Endothelial cell (in vitro differentiated cells): ENCODE measurements at regions not wholly inside any gene's neighbourhood (a gene's known extent, or its start where the extent isn't known, plus 50 kb on each side); places are given as distances from the start of the nearest gene placed in this dataset.

Experiments used
- DNase-seq: peaks from one replicate; pipeline ENCODE4 v3.0.0; 2021; ENCODE audit warnings: low spot score
- H3K27ac Mint-ChIP-seq: one replicate; pipeline ENCODE4 v1.8.0; 2021; ENCODE audit warnings: mixed read lengths, inconsistent platforms; ENCODE audit not compliant: unreplicated experiment
- H3K27me3 Mint-ChIP-seq: one replicate; pipeline ENCODE4 v1.8.0; 2021; ENCODE audit warnings: mild to moderate bottlenecking, moderate library complexity, mixed read lengths, inconsistent platforms; ENCODE audit not compliant: unreplicated experiment
- H3K36me3 Mint-ChIP-seq: one replicate; pipeline ENCODE4 v1.8.0; 2021; ENCODE audit warnings: mild to moderate bottlenecking, low read depth, mixed read lengths, inconsistent platforms; ENCODE audit not compliant: unreplicated experiment
- H3K4me1 Mint-ChIP-seq: one replicate; pipeline ENCODE4 v1.8.0; 2021; ENCODE audit warnings: mild to moderate bottlenecking, mixed read lengths, inconsistent platforms; ENCODE audit not compliant: unreplicated experiment
- H3K4me3 Mint-ChIP-seq: one replicate; pipeline ENCODE4 v1.8.0; 2021; ENCODE audit warnings: mild to moderate bottlenecking, mixed read lengths, inconsistent platforms; ENCODE audit not compliant: unreplicated experiment
- H3K9me3 Mint-ChIP-seq: one replicate; pipeline ENCODE4 v1.8.0; 2021; ENCODE audit warnings: mixed read lengths, inconsistent platforms; ENCODE audit not compliant: unreplicated experiment
- TF ChIP-seq, protein P1 (sequence below): fragments of 200-600 bp; sonication (generic); IDR thresholded peaks from one replicate; pipeline ENCODE4 v1.5.0; 2021; ENCODE audit warnings: antibody characterized with exemption; ENCODE audit not compliant: unreplicated experiment

DNA sequence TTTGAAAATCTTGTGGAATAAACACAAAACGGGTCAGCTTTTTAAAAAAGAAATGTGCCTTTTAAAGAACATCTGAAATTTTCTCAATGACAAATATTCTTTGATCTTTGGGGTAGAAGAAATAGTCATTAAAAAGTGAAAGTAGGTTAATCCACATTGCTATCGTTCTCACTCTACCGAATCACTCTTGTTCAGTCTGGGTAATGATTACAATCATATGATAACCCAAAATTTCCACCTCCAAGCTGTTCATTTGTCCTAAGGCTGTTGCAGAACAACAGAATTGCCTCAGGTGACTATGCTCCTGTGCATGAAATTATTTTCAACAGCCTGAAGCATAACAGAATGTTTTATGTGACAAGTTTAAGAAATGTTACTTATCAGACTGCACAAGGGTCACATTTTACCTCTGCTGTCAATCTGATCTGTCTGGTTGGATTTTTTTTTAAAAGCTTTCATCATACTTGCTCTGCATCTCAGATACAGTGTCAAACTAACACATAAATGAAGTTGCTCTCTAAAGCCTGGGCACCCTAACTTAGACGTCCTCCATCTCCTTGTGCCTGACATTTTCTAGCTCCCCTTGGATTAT lies 227.3 kb downstream of the LURAP1L start:
- Mint-ChIP-seq H3K27me3 (peaks cover 1% of the 10 kb centered on the region), H3K27ac (no peak overlapping the region), H3K36me3 (no peaks in the 10 kb centered on the region), H3K4me3 (no peak overlapping the region), H3K4me1 (no peaks in the 10 kb centered on the region), H3K9me3 (no peaks in the 10 kb centered on the region)
- TF ChIP-seq, protein P1, sequence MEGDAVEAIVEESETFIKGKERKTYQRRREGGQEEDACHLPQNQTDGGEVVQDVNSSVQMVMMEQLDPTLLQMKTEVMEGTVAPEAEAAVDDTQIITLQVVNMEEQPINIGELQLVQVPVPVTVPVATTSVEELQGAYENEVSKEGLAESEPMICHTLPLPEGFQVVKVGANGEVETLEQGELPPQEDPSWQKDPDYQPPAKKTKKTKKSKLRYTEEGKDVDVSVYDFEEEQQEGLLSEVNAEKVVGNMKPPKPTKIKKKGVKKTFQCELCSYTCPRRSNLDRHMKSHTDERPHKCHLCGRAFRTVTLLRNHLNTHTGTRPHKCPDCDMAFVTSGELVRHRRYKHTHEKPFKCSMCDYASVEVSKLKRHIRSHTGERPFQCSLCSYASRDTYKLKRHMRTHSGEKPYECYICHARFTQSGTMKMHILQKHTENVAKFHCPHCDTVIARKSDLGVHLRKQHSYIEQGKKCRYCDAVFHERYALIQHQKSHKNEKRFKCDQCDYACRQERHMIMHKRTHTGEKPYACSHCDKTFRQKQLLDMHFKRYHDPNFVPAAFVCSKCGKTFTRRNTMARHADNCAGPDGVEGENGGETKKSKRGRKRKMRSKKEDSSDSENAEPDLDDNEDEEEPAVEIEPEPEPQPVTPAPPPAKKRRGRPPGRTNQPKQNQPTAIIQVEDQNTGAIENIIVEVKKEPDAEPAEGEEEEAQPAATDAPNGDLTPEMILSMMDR = no peak
- DNase-seq = no peak

DNA sequence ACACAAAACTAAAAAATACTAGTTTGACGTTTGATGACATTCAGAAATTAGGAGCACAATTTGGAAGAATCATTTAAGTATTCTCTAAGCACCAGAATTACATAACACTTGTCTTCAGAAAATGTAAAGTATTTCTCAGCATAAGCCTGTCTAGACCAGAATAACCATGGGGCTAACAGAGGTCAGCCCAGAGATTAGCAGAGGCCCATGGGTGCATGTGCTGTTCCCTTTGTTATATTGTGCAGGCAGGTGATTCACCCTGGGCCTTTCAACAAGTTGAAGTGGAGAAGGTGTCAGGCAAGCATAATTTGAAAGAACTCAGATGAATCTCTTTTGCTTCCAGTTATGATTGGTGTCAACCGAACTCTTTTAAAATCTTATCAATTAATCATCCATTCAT lies 227.9 kb downstream of the LURAP1L start:
- Mint-ChIP-seq H3K27me3 (peaks cover 1% of the 10 kb centered on the region), H3K4me1 (no peaks in the 10 kb centered on the region), H3K27ac (no peak overlapping the region), H3K36me3 (no peaks in the 10 kb centered on the region), H3K9me3 (no peaks in the 10 kb centered on the region), H3K4me3 (no peak overlapping the region)
- DNase-seq = no peak
- TF ChIP-seq, protein P1 = no peak

DNA sequence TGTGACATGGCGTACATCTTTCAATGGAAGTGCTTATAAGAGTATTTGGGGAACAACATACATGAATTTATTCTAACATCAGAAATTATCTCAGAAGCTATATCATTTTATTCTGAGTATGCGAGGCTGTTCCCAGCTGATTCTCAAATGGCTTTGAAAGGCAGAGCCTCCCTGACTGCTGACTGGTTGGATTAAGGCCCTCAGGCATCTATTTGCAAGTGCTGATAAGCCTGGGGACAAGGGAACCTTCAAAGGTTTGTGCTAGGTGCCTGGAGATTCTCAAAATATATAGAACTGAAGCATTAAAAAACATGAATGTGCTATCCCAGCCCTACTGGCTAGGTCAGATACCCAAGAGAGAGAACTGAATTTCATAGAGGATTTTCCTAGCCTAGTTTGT lies 235.1 kb downstream of the LURAP1L start:
- no peak for DNase-seq
- no peak overlapping the region for H3K27ac Mint-ChIP-seq
- H3K4me3 Mint-ChIP-seq = no peak overlapping the region
- TF ChIP-seq, protein P1 = no peak
- H3K36me3 Mint-ChIP-seq = no peaks in the 10 kb centered on the region
- no peaks in the 10 kb centered on the region for H3K9me3 Mint-ChIP-seq
- peaks cover 5% of the 10 kb centered on the region for H3K4me1 Mint-ChIP-seq
- no peaks in the 10 kb centered on the region for H3K27me3 Mint-ChIP-seq

DNA sequence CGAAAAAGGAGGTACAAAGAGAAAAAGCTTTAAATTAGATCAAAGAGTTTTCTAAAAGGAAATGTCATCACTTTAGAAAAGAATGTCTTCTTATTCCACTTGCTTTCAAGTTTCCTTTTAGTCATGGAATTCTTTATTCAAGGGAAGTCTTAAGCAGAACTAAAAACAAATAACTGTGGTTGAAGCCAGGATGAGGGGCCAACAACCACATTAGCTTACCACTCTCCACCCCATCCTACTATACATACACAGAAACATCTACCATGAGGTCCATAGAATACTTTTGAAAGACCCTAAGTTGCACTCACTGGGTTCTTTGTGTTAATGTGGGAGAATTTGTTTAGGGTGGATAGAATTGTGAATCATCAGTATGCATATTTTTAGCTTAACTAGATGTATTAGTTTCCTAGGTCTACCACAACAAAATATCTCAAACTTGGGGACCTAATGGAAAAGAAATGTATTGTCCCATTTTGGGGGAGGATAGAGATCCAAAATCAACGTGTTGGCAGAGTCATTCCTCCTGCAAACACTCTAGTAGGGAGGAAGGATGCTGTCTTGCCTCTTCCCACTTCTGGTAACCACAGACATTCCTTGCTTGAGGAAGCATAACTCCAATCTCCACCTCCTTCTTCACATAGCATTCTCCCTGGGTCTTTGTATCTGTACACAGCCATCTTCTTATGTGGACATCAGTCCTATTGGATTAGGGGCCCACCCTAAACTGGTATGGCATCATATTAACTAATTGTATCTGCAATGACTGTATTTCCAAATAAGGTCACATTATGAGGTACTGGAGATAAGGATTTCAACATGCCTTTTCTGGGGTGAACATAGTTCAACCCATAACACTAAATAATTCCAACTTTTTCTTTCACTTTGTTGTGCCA lies 239.4 kb downstream of the LURAP1L start:
- Mint-ChIP-seq H3K27me3 (no peaks in the 10 kb centered on the region), H3K4me1 (peaks cover 5% of the 10 kb centered on the region), H3K36me3 (no peaks in the 10 kb centered on the region), H3K4me3 (no peak overlapping the region), H3K9me3 (no peaks in the 10 kb centered on the region), H3K27ac (no peak overlapping the region)
- DNase-seq = no peak
- TF ChIP-seq, protein P1 = no peak

DNA sequence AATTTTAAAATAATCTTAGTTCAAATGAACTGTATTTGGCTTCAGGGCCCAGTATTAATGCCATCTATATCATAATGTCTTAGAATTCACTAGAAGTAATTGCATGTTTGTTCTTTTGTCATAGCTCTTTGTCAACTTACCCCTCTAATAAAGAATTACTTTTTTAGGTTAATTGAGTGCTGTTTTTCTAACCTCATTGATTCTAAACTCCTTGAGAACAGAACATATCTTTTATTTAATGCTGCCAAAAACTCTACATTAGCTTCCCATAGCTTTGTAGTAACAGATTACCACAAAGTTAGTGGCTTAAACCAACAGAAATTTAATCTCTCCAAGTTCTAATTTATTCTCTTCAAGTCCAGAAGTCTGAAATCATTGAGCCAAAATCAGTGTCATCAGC lies 242.4 kb downstream of the LURAP1L start:
- Mint-ChIP-seq H3K27ac (no peak overlapping the region), H3K36me3 (no peaks in the 10 kb centered on the region), H3K4me1 (peaks cover 5% of the 10 kb centered on the region), H3K9me3 (no peaks in the 10 kb centered on the region), H3K4me3 (no peak overlapping the region), H3K27me3 (no peaks in the 10 kb centered on the region)
- TF ChIP-seq, protein P1 = no peak
- no peak for DNase-seq
